SK-N-SH (cell line): ENCODE measurements at regions not wholly inside any gene's neighbourhood (a gene's known extent, or its start where the extent isn't known, plus 50 kb on each side); places are given as distances from the start of the nearest gene placed in this dataset.

Source experiments
- CTCF ChIA-PET: fragments of 300-600, 350-600 bp; formaldehyde crosslinking; extraction: SDS; loops from one replicate; lab custom pipeline; 2021; lab: Yijun Ruan, JAX
- POLR2A ChIA-PET: fragments of 350-600 bp; sonication (Branson Sonifier 250); formaldehyde crosslinking; extraction: SDS; loops from one replicate; lab custom pipeline; 2020; ENCODE audit warnings: antibody characterized with exemption, inconsistent platforms; lab: Yijun Ruan, JAX
- DNase-seq: peaks from one replicate; pipeline ENCODE4 v3.0.0; 2012
- H2AFZ ChIP-seq: fragments of 200-600 bp; sonication (generic); 2 replicates; pipeline ENCODE4 v1.8.1; 2016; ENCODE audit warnings: antibody characterized with exemption, mild to moderate bottlenecking, low read depth
- H3F3A ChIP-seq: fragments of 200-600 bp; sonication (generic); replicated peaks from 2 replicates; pipeline ENCODE3; 2016; ENCODE audit warnings: antibody characterized with exemption, mild to moderate bottlenecking; ENCODE audit not compliant: insufficient read depth
- H3K27ac ChIP-seq, 2 experiments: fragments of 200-500 bp in 1 of 2; fragments of 200-600 bp in 1 of 2; sonication (Bioruptor generic) in 1 of 2; sonication (generic), shearing (Covaris generic) in 1 of 2; 2 replicates each; pipeline versions ENCODE4 v1.5.1 to v1.6.1; 2014 to 2016; ENCODE audit warnings: low read depth in 2 of 2, inconsistent platforms in 1 of 2, low read length in 1 of 2, mild to moderate bottlenecking in 1 of 2, mixed read lengths in 1 of 2
- H3K27me3 ChIP-seq: fragments of 200-600 bp; sonication (generic), shearing (Covaris generic); 2 replicates; pipeline ENCODE4 v1.6.1; 2016; ENCODE audit warnings: mixed run types; ENCODE audit not compliant: insufficient read depth
- H3K36me3 ChIP-seq, 2 experiments: fragments of 200-500 bp in 1 of 2; fragments of 200-600 bp in 1 of 2; sonication (Bioruptor generic) in 1 of 2; sonication (generic) in 1 of 2; replicated peaks in 1 of 2; 2 replicates each; pipeline versions ENCODE3 to v1.5.1; 2014 to 2016; ENCODE audit warnings: low read length in 1 of 2, mild to moderate bottlenecking in 1 of 2; ENCODE audit not compliant: insufficient read depth in 2 of 2, control insufficient read depth in 1 of 2
- H3K4me1 ChIP-seq, 2 experiments: fragments of 200-500 bp in 1 of 2; fragments of 200-600 bp in 1 of 2; sonication (Bioruptor generic) in 1 of 2; sonication (generic), shearing (Covaris generic) in 1 of 2; 2 replicates each; pipeline versions ENCODE4 v1.5.1 to v1.6.1; 2014 to 2016; ENCODE audit warnings: low read depth in 1 of 2, low read length in 1 of 2, mixed run types in 1 of 2; ENCODE audit not compliant: insufficient read depth in 2 of 2, control insufficient read depth in 1 of 2
- H3K4me2 ChIP-seq: fragments of 200-600 bp; sonication (generic), shearing (Covaris generic); 2 replicates; pipeline ENCODE4 v1.6.1; 2017; ENCODE audit warnings: mixed run types
- H3K4me3 ChIP-seq, 2 experiments: fragments of 200-500 bp in 1 of 2; fragments of 200-600 bp in 1 of 2; sonication (Bioruptor generic) in 1 of 2; sonication (generic), shearing (Covaris generic) in 1 of 2; 2 replicates each; pipeline versions ENCODE4 v1.5.1 to v1.8.1; 2014 to 2016; ENCODE audit warnings: low read depth in 2 of 2, inconsistent platforms in 1 of 2, low read length in 1 of 2, mild to moderate bottlenecking in 1 of 2, mixed read lengths in 1 of 2, moderate library complexity in 1 of 2
- H3K79me2 ChIP-seq: fragments of 200-600 bp; sonication (generic); 2 replicates; pipeline ENCODE4 v1.8.1; 2017; ENCODE audit warnings: mild to moderate bottlenecking; ENCODE audit not compliant: insufficient read depth
- H3K9ac ChIP-seq: fragments of 200-600 bp; sonication (generic); 2 replicates; pipeline ENCODE4 v1.6.1; 2017; ENCODE audit warnings: mixed run types
- H3K9me2 ChIP-seq: fragments of 200-600 bp; sonication (generic); 2 replicates; pipeline ENCODE4 v1.6.1; 2017; ENCODE audit warnings: mixed run types
- H3K9me3 ChIP-seq: fragments of 200-600 bp; sonication (generic); 2 replicates; pipeline ENCODE4 v1.6.1; 2017; ENCODE audit warnings: mixed run types, mild to moderate bottlenecking, moderate library complexity
- H4K20me1 ChIP-seq: fragments of 200-600 bp; sonication (generic); 2 replicates; pipeline ENCODE4 v1.6.1; 2017; ENCODE audit warnings: mild to moderate bottlenecking, mixed run types; ENCODE audit not compliant: insufficient read depth
- CHD2 ChIP-seq: fragments of 150-350 bp; IDR thresholded peaks from 2 replicates; pipeline ENCODE4 v1.6.1; 2018; ENCODE audit warnings: low read length; ENCODE audit not compliant: partially characterized antibody
- ELF1 ChIP-seq: IDR thresholded peaks from 2 replicates; pipeline ENCODE4 v1.4.0; 2012
- EP300 ChIP-seq, 2 experiments: IDR thresholded peaks; 2 replicates each; pipeline versions ENCODE4 v1.4.0 to v1.6.1; 2012; ENCODE audit warnings: borderline replicate concordance in 1 of 2, low read depth in 1 of 2, low read length in 1 of 2
- FOSL2 ChIP-seq: IDR thresholded peaks from 2 replicates; pipeline ENCODE4 v1.4.0; 2012; ENCODE audit warnings: low read depth, mild to moderate bottlenecking, moderate library complexity, borderline replicate concordance
- FOXM1 ChIP-seq: IDR thresholded peaks from 2 replicates; pipeline ENCODE4 v1.4.0; 2012; ENCODE audit warnings: low read depth, mild to moderate bottlenecking
- GATA2 ChIP-seq: sonication (generic); formaldehyde crosslinking; IDR thresholded peaks from 2 replicates; pipeline ENCODE4 v1.5.0; 2020; ENCODE audit warnings: mild to moderate bottlenecking, missing genetic modification reagents
- IRF3 ChIP-seq: fragments of 150-350 bp; IDR thresholded peaks from 2 replicates; pipeline ENCODE4 v1.6.1; 2016; ENCODE audit warnings: mild to moderate bottlenecking, low read depth, low read length
- MEF2A ChIP-seq: IDR thresholded peaks from 2 replicates; pipeline ENCODE4 v1.4.0; 2012; ENCODE audit warnings: low read depth, borderline replicate concordance
- NFIC ChIP-seq: IDR thresholded peaks from 2 replicates; pipeline ENCODE4 v1.4.0; 2012; ENCODE audit warnings: borderline replicate concordance
- NRF1 ChIP-seq: IDR thresholded peaks from 2 replicates; pipeline ENCODE4 v1.6.1; 2012; ENCODE audit warnings: low read depth, mild to moderate bottlenecking, low read length
- RAD21 ChIP-seq: IDR thresholded peaks from 2 replicates; pipeline ENCODE4 v1.6.1; 2012; ENCODE audit warnings: mild to moderate bottlenecking, low read length
- ZBTB33 ChIP-seq: IDR thresholded peaks from 2 replicates; pipeline ENCODE4 v1.4.0; 2012; ENCODE audit warnings: low read depth, borderline replicate concordance
- WGBS: methylation state at CpG from one replicate; pipeline ENCODE4 v1.1.6; 2017; ENCODE audit warnings: low lambda C conversion rate; 5-methylcytosine and 5-hydroxymethylcytosine counted together

DNA sequence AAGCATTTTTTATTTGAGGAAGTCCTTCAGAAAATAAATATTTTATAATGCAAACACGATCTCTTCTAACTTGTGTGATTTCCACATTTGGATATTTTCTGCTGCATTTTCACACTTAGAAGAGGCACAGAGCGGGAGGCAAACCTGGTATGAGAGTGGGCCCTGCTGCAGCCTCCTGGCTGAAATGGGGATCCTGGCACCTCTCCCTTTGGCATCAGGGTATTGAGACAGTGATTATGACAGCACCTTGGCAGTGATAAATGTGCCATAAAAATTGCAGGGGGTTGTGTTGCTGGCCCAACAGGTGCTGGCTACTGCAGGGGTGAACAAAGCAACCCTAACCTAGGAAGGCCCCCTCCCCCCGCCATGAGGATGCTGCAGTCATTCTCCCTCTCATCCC lies 128.6 kb downstream of the TSN start:
- no peak overlapping the region for H3K9ac ChIP-seq
- H3K36me3 ChIP-seq = no peaks in the 10 kb centered on the region
- no peak for DNase-seq
- TF ChIP-seq GATA2 (CRISPR knock-in tag) (no peak), IRF3 (no peak), NFIC (no peak), FOXM1 (no peak), ZBTB33 (no peak)
- TF ChIP-seq, all 33 proteins: peak for 0
- Histone ChIP-seq H3F3A (no peaks in the 10 kb centered on the region), H3K27me3 (no peaks in the 10 kb centered on the region), H3K4me2 (no peak overlapping the region), H3K9me2 (no peaks in the 10 kb centered on the region), H3K27ac (no peak overlapping the region), H4K20me1 (no peaks in the 10 kb centered on the region), H2AFZ (no peak overlapping the region), H3K4me1 (peaks cover 0 to 6% of the 10 kb centered on the region in 2 experiments; a peak in 1 of 4 replicates), H3K79me2 (no peaks in the 10 kb centered on the region), H3K4me3 (no peak overlapping the region), H3K9me3 (no peaks in the 10 kb centered on the region)
- WGBS = 19% methylated on average over 3 of the region's 3 CpGs
- ChIA-PET POLR2A (no interaction called here), CTCF (interaction anchor here (1.2 kb wide), 1 partner anchor 10 kb away, joined by 3 read pairs; no protein-coding TSS in a partner anchor)

- no peak overlapping the region for H3K27ac ChIP-seq
- WGBS = 52% methylated on average over 4 of the region's 4 CpGs
- no peak overlapping the region for H2AFZ ChIP-seq
- H3F3A ChIP-seq = no peaks in the 10 kb centered on the region
- H3K4me1 ChIP-seq = peaks cover 0 to 6% of the 10 kb centered on the region in 2 experiments; a peak in 1 of 4 replicates
- H3K9me3 ChIP-seq = no peaks in the 10 kb centered on the region
- H3K9me2 ChIP-seq = no peaks in the 10 kb centered on the region
- no peak overlapping the region for H3K4me2 ChIP-seq
- no peak for TF ChIP-seq EP300 (IDR thresholded peaks at IDR 0.05; ENCODE audit: borderline replicate concordance in 1 of 2, low read depth in 1 of 2, low read length in 1 of 2)
- TF ChIP-seq ELF1 = no peak
- no peak for TF ChIP-seq NRF1
- TF ChIP-seq MEF2A = no peak
- no peak for TF ChIP-seq FOSL2
- no peak for TF ChIP-seq CHD2
- TF ChIP-seq NFIC = no peak
- TF ChIP-seq GATA2 (CRISPR knock-in tag) = no peak
- no peak for TF ChIP-seq RAD21
- H4K20me1 ChIP-seq = no peaks in the 10 kb centered on the region
- no peaks in the 10 kb centered on the region for H3K36me3 ChIP-seq
- no peak overlapping the region for H3K9ac ChIP-seq
- ChIA-PET CTCF (interaction anchor here (1.2 kb wide), 1 partner anchor 10 kb away, joined by 3 read pairs; no protein-coding TSS in a partner anchor), POLR2A (no interaction called here)
- H3K79me2 ChIP-seq = no peaks in the 10 kb centered on the region
- H3K4me3 ChIP-seq = no peak overlapping the region
- DNase-seq = no peak
- no peaks in the 10 kb centered on the region for H3K27me3 ChIP-seq
Measured at GRCh38 chr2:121884511-121884921, 129.1 kb downstream of the TSN start.
